Liver (tissue), 8 donors: ENCODE measurements at regions not wholly inside any gene's neighbourhood (a gene's known extent, or its start where the extent isn't known, plus 50 kb on each side); places are given as distances from the start of the nearest gene placed in this dataset.

ENCODE experiments used
- DNase-seq: peaks from one replicate; pipeline ENCODE4 v3.0.0-alpha.2; 2017; ENCODE audit warnings: low spot score
- H3K27ac ChIP-seq, 2 donors: one replicate each; pipeline ENCODE4 v1.7.0; 2013; ENCODE audit warnings: inconsistent platforms in 2 of 2, low read length in 2 of 2, control low read depth in 1 of 2, low read depth in 1 of 2, mild to moderate bottlenecking in 1 of 2
- H3K27me3 ChIP-seq, 4 donors: one replicate each; pipeline versions ENCODE4 v1.6.1 to v1.7.0; 2013; ENCODE audit warnings: low read length in 3 of 4, inconsistent platforms in 1 of 4, mild to moderate bottlenecking in 1 of 4, moderate library complexity in 1 of 4; ENCODE audit not compliant: control insufficient read depth in 4 of 4, insufficient read depth in 4 of 4
- H3K36me3 ChIP-seq, 4 donors: one replicate each; pipeline versions ENCODE4 v1.6.1 to v1.7.0; 2013; ENCODE audit warnings: low read length in 3 of 4, mild to moderate bottlenecking in 3 of 4, low read depth in 1 of 4, moderate library complexity in 1 of 4; ENCODE audit not compliant: control insufficient read depth in 4 of 4, insufficient read depth in 3 of 4
- H3K4me1 ChIP-seq, 4 donors: one replicate each; pipeline versions ENCODE4 v1.6.1 to v1.7.0; 2013; ENCODE audit warnings: low read length in 3 of 4, mild to moderate bottlenecking in 3 of 4, moderate library complexity in 1 of 4; ENCODE audit not compliant: control insufficient read depth in 4 of 4, insufficient read depth in 4 of 4
- H3K4me3 ChIP-seq, 3 donors: one replicate each; pipeline versions ENCODE4 v1.6.1 to v1.7.0; 2013; ENCODE audit warnings: low read length in 3 of 3, control low read depth in 1 of 3, low read depth in 1 of 3, mild to moderate bottlenecking in 1 of 3
- H3K9ac ChIP-seq, 2 donors: one replicate each; pipeline ENCODE4 v1.7.0; 2013; ENCODE audit warnings: low read length in 2 of 2, mild to moderate bottlenecking in 2 of 2, moderate library complexity in 2 of 2, control low read depth in 1 of 2, low read depth in 1 of 2
- H3K9me3 ChIP-seq, 4 donors: one replicate each; pipeline versions ENCODE4 v1.6.1 to v1.7.0; 2013; ENCODE audit warnings: low read length in 3 of 4; ENCODE audit not compliant: control insufficient read depth in 4 of 4
- EGR1 ChIP-seq, 2 donors: IDR thresholded peaks; 2 replicates each; pipeline ENCODE4 v1.6.1; 2016 to 2018; ENCODE audit warnings: antibody characterized with exemption in 2 of 2, low read depth in 2 of 2
- FOXA1 ChIP-seq: IDR thresholded peaks from 2 replicates; pipeline ENCODE4 v1.6.1; 2016; ENCODE audit warnings: antibody characterized with exemption
- FOXA2 ChIP-seq: IDR thresholded peaks from 2 replicates; pipeline ENCODE4 v1.6.1; 2016; ENCODE audit warnings: antibody characterized with exemption
- GABPA ChIP-seq, 2 donors: IDR thresholded peaks in 1 of 2; conservative IDR thresholded peaks in 1 of 2; 2 replicates each; pipeline ENCODE4 v1.6.1; 2016; ENCODE audit warnings: antibody characterized with exemption in 2 of 2, mild to moderate bottlenecking in 1 of 2, moderate library complexity in 1 of 2
- HNF4A ChIP-seq, 2 donors: conservative IDR thresholded peaks; 2 replicates each; pipeline ENCODE4 v1.6.1; 2016; ENCODE audit warnings: antibody characterized with exemption in 2 of 2, mild to moderate bottlenecking in 2 of 2
- HNF4G ChIP-seq: IDR thresholded peaks from 2 replicates; pipeline ENCODE4 v1.6.1; 2016; ENCODE audit warnings: antibody characterized with exemption
- JUND ChIP-seq, 2 donors: IDR thresholded peaks; 2 replicates each; pipeline ENCODE4 v1.6.1; 2016; ENCODE audit warnings: antibody characterized with exemption in 2 of 2
- NR2F2 ChIP-seq: IDR thresholded peaks from 2 replicates; pipeline ENCODE4 v1.6.1; 2016; ENCODE audit warnings: antibody characterized with exemption
- RAD21 ChIP-seq, 2 donors: IDR thresholded peaks; 2 replicates each; pipeline ENCODE4 v1.6.1; 2016; ENCODE audit warnings: antibody characterized with exemption in 2 of 2, mild to moderate bottlenecking in 2 of 2
- RXRA ChIP-seq, 2 donors: IDR thresholded peaks; 2 replicates each; pipeline ENCODE4 v1.6.1; 2017 to 2018; ENCODE audit warnings: antibody characterized with exemption in 2 of 2, mild to moderate bottlenecking in 1 of 2
- SP1 ChIP-seq: IDR thresholded peaks from 2 replicates; pipeline ENCODE4 v1.6.1; 2018; ENCODE audit warnings: antibody characterized with exemption, mild to moderate bottlenecking
- TAF1 ChIP-seq: conservative IDR thresholded peaks from 2 replicates; pipeline ENCODE4 v1.6.1; 2016; ENCODE audit warnings: antibody characterized with exemption, mild to moderate bottlenecking
- YY1 ChIP-seq: IDR thresholded peaks from 2 replicates; pipeline ENCODE4 v1.6.1; 2016; ENCODE audit warnings: antibody characterized with exemption, mild to moderate bottlenecking
- WGBS: extraction: QIAGEN DNeasy Blood & Tissue Kit; methylation state at CpG from one replicate; pipeline ENCODE4 v1.1.7; 2013; 5-methylcytosine and 5-hydroxymethylcytosine counted together
- TF ChIP-seq, protein P1 (sequence below): fragments of 150-350 bp; IDR thresholded peaks from 2 replicates; pipeline ENCODE4 v1.5.1; 2017; ENCODE audit warnings: improper control_type of control experiment, low read depth, low read length; ENCODE audit not compliant: missing input control
- TF ChIP-seq, protein P2 (sequence below): IDR thresholded peaks from 2 replicates; pipeline ENCODE4 v1.6.1; 2016; ENCODE audit warnings: antibody characterized with exemption
- TF ChIP-seq, protein P3 (sequence below): IDR thresholded peaks from 2 replicates; pipeline ENCODE4 v1.6.1; 2016; ENCODE audit warnings: antibody characterized with exemption
- TF ChIP-seq, protein P4 (sequence below): IDR thresholded peaks from 2 replicates; pipeline ENCODE4 v1.6.1; 2016; ENCODE audit warnings: antibody characterized with exemption
- TF ChIP-seq, protein P5 (sequence below): IDR thresholded peaks from 2 replicates; pipeline ENCODE4 v1.6.1; 2016; ENCODE audit warnings: antibody characterized with exemption, mild to moderate bottlenecking
- donor health status: healthy.
- donor health status: healthy.
- donor health status: healthy.
- donor health status: healthy.
- donor health status: healthy.

DNA sequence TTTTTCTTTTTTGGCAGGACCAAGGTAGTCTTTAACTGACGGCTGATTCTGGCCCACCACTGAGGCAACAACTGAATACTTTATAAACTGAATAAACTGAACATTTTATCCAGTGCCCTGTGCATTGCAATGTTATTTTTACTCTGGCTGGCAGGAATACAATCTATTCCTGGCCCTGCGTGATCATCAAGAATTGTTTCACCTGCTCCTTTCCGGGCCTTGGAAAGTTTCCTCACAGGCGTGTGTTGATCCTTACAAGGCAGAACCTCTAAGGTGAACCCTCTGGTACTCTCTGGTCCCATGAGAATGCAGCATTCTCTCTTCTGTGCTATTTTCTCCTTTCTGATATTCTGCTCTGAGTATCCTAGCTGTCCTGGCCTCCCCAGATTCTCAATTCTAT lies 113.7 kb upstream of the KLHL29 start:
- no peaks in the 10 kb centered on the region for H3K36me3 ChIP-seq
- H3K4me3 ChIP-seq: no peak overlapping the region
- no peak for TF ChIP-seq EGR1 (IDR thresholded peaks at IDR 0.05; ENCODE audit: low read depth in 2 of 2)
- TF ChIP-seq, protein P1, sequence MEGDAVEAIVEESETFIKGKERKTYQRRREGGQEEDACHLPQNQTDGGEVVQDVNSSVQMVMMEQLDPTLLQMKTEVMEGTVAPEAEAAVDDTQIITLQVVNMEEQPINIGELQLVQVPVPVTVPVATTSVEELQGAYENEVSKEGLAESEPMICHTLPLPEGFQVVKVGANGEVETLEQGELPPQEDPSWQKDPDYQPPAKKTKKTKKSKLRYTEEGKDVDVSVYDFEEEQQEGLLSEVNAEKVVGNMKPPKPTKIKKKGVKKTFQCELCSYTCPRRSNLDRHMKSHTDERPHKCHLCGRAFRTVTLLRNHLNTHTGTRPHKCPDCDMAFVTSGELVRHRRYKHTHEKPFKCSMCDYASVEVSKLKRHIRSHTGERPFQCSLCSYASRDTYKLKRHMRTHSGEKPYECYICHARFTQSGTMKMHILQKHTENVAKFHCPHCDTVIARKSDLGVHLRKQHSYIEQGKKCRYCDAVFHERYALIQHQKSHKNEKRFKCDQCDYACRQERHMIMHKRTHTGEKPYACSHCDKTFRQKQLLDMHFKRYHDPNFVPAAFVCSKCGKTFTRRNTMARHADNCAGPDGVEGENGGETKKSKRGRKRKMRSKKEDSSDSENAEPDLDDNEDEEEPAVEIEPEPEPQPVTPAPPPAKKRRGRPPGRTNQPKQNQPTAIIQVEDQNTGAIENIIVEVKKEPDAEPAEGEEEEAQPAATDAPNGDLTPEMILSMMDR: no peak
- TF ChIP-seq FOXA2: no peak
- no peak for TF ChIP-seq RAD21 (IDR thresholded peaks at IDR 0.05)
- TF ChIP-seq YY1: no peak
- TF ChIP-seq RXRA (IDR thresholded peaks at IDR 0.05): no peak
- TF ChIP-seq, protein P2, sequence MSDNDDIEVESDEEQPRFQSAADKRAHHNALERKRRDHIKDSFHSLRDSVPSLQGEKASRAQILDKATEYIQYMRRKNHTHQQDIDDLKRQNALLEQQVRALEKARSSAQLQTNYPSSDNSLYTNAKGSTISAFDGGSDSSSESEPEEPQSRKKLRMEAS: no peak
- no peak for TF ChIP-seq TAF1
- TF ChIP-seq HNF4G: no peak
- TF ChIP-seq SP1: no peak
- TF ChIP-seq, protein P3, sequence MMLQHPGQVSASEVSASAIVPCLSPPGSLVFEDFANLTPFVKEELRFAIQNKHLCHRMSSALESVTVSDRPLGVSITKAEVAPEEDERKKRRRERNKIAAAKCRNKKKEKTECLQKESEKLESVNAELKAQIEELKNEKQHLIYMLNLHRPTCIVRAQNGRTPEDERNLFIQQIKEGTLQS: no peak
- no peak for TF ChIP-seq JUND (IDR thresholded peaks at IDR 0.05)
- no peak for TF ChIP-seq HNF4A (conservative IDR thresholded peaks at IDR 0.05)
- H3K9ac ChIP-seq: no peak overlapping the region
- no peak overlapping the region for H3K27ac ChIP-seq
- WGBS: 96% methylated on average over 4 of the region's 4 CpGs
- no peaks in the 10 kb centered on the region for H3K27me3 ChIP-seq
- DNase-seq: no peak
- peaks cover 0 to 9% (median 3%) of the 10 kb centered on the region in 4 donors for H3K4me1 ChIP-seq
- no peaks in the 10 kb centered on the region for H3K9me3 ChIP-seq

DNA sequence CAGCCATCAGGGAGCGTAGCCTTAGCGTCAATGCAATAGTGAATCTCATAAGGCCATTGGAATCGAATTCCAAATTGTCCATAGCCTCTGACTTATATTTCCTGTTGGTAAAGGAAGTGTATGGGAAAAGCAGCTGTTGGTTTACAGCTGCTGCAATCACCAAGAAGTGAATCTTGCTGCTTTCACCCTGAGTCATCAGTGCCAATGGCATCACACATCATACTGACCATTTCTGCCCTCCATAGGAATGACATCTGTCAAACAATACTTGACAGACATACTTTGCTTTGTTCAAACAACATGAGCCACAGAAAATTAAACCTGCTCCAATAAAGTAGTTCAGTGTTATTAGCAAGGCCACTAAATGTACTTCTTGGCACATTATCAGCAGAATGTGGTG lies 111.2 kb upstream of the KLHL29 start:
- Histone ChIP-seq H3K27ac (no peak overlapping the region), H3K4me3 (no peak overlapping the region), H3K27me3 (no peaks in the 10 kb centered on the region), H3K9ac (no peak overlapping the region), H3K4me1 (peaks cover 0 to 6% (median 3%) of the 10 kb centered on the region in 4 donors), H3K36me3 (no peaks in the 10 kb centered on the region), H3K9me3 (no peaks in the 10 kb centered on the region)
- TF ChIP-seq, protein P4, sequence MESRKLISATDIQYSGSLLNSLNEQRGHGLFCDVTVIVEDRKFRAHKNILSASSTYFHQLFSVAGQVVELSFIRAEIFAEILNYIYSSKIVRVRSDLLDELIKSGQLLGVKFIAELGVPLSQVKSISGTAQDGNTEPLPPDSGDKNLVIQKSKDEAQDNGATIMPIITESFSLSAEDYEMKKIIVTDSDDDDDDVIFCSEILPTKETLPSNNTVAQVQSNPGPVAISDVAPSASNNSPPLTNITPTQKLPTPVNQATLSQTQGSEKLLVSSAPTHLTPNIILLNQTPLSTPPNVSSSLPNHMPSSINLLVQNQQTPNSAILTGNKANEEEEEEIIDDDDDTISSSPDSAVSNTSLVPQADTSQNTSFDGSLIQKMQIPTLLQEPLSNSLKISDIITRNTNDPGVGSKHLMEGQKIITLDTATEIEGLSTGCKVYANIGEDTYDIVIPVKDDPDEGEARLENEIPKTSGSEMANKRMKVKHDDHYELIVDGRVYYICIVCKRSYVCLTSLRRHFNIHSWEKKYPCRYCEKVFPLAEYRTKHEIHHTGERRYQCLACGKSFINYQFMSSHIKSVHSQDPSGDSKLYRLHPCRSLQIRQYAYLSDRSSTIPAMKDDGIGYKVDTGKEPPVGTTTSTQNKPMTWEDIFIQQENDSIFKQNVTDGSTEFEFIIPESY: no peak
- no peak for TF ChIP-seq FOXA2
- TF ChIP-seq, protein P5, sequence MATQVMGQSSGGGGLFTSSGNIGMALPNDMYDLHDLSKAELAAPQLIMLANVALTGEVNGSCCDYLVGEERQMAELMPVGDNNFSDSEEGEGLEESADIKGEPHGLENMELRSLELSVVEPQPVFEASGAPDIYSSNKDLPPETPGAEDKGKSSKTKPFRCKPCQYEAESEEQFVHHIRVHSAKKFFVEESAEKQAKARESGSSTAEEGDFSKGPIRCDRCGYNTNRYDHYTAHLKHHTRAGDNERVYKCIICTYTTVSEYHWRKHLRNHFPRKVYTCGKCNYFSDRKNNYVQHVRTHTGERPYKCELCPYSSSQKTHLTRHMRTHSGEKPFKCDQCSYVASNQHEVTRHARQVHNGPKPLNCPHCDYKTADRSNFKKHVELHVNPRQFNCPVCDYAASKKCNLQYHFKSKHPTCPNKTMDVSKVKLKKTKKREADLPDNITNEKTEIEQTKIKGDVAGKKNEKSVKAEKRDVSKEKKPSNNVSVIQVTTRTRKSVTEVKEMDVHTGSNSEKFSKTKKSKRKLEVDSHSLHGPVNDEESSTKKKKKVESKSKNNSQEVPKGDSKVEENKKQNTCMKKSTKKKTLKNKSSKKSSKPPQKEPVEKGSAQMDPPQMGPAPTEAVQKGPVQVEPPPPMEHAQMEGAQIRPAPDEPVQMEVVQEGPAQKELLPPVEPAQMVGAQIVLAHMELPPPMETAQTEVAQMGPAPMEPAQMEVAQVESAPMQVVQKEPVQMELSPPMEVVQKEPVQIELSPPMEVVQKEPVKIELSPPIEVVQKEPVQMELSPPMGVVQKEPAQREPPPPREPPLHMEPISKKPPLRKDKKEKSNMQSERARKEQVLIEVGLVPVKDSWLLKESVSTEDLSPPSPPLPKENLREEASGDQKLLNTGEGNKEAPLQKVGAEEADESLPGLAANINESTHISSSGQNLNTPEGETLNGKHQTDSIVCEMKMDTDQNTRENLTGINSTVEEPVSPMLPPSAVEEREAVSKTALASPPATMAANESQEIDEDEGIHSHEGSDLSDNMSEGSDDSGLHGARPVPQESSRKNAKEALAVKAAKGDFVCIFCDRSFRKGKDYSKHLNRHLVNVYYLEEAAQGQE: no peak
- TF ChIP-seq RAD21 (IDR thresholded peaks at IDR 0.05): no peak
- TF ChIP-seq FOXA1: no peak
- TF ChIP-seq NR2F2: no peak
- no peak for TF ChIP-seq EGR1 (IDR thresholded peaks at IDR 0.05; ENCODE audit: low read depth in 2 of 2)
- TF ChIP-seq, protein P3: no peak
- no peak for TF ChIP-seq GABPA (IDR thresholded peaks at IDR 0.05 in 1 of 2, conservative IDR thresholded peaks at IDR 0.05 in 1 of 2)
- DNase-seq: no peak
- WGBS: 96% methylated on average over 3 of the region's 3 CpGs
